ENCODE measurements at regions not wholly inside any gene's neighbourhood (a gene's known extent, or its start where the extent isn't known, plus 50 kb on each side); places are given as distances from the start of the nearest gene placed in this dataset.
A peak's percentile ranks its signal among the peaks of the same experiment; 100 is the strongest.

DNA sequence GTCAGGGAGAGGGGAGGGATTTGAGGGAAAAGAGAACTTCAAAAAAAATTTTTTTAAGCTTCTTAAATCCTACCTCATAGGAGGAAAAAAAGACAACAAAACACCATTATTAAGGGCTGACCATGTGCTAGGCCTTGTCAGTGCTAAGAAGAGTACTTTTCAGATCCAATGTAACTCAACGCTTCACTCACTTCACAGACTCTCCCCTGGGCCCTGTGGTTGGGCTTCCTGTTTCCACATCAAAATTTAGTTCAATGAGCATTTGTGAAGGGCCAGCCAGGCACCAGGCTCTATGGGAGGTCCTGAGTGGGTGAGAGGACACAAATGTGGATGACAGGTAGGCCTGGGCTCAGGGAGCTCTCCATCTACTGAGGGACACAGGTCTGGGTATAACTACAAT is 249.8 kb downstream of the PTEN start (continued):
- TF ChIP-seq, protein P1, sequence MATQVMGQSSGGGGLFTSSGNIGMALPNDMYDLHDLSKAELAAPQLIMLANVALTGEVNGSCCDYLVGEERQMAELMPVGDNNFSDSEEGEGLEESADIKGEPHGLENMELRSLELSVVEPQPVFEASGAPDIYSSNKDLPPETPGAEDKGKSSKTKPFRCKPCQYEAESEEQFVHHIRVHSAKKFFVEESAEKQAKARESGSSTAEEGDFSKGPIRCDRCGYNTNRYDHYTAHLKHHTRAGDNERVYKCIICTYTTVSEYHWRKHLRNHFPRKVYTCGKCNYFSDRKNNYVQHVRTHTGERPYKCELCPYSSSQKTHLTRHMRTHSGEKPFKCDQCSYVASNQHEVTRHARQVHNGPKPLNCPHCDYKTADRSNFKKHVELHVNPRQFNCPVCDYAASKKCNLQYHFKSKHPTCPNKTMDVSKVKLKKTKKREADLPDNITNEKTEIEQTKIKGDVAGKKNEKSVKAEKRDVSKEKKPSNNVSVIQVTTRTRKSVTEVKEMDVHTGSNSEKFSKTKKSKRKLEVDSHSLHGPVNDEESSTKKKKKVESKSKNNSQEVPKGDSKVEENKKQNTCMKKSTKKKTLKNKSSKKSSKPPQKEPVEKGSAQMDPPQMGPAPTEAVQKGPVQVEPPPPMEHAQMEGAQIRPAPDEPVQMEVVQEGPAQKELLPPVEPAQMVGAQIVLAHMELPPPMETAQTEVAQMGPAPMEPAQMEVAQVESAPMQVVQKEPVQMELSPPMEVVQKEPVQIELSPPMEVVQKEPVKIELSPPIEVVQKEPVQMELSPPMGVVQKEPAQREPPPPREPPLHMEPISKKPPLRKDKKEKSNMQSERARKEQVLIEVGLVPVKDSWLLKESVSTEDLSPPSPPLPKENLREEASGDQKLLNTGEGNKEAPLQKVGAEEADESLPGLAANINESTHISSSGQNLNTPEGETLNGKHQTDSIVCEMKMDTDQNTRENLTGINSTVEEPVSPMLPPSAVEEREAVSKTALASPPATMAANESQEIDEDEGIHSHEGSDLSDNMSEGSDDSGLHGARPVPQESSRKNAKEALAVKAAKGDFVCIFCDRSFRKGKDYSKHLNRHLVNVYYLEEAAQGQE (IDR thresholded peaks at IDR 0.05; ENCODE audit: low read depth, low read length) = 0 out of 2 replicates have a peak, but pooled peaks have one; percentile 24
- TF ChIP-seq, protein P2, sequence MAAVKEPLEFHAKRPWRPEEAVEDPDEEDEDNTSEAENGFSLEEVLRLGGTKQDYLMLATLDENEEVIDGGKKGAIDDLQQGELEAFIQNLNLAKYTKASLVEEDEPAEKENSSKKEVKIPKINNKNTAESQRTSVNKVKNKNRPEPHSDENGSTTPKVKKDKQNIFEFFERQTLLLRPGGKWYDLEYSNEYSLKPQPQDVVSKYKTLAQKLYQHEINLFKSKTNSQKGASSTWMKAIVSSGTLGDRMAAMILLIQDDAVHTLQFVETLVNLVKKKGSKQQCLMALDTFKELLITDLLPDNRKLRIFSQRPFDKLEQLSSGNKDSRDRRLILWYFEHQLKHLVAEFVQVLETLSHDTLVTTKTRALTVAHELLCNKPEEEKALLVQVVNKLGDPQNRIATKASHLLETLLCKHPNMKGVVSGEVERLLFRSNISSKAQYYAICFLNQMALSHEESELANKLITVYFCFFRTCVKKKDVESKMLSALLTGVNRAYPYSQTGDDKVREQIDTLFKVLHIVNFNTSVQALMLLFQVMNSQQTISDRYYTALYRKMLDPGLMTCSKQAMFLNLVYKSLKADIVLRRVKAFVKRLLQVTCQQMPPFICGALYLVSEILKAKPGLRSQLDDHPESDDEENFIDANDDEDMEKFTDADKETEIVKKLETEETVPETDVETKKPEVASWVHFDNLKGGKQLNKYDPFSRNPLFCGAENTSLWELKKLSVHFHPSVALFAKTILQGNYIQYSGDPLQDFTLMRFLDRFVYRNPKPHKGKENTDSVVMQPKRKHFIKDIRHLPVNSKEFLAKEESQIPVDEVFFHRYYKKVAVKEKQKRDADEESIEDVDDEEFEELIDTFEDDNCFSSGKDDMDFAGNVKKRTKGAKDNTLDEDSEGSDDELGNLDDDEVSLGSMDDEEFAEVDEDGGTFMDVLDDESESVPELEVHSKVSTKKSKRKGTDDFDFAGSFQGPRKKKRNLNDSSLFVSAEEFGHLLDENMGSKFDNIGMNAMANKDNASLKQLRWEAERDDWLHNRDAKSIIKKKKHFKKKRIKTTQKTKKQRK (IDR thresholded peaks at IDR 0.05; ENCODE audit: low read depth, low read length) = no peak
- TF ChIP-seq, protein P3, sequence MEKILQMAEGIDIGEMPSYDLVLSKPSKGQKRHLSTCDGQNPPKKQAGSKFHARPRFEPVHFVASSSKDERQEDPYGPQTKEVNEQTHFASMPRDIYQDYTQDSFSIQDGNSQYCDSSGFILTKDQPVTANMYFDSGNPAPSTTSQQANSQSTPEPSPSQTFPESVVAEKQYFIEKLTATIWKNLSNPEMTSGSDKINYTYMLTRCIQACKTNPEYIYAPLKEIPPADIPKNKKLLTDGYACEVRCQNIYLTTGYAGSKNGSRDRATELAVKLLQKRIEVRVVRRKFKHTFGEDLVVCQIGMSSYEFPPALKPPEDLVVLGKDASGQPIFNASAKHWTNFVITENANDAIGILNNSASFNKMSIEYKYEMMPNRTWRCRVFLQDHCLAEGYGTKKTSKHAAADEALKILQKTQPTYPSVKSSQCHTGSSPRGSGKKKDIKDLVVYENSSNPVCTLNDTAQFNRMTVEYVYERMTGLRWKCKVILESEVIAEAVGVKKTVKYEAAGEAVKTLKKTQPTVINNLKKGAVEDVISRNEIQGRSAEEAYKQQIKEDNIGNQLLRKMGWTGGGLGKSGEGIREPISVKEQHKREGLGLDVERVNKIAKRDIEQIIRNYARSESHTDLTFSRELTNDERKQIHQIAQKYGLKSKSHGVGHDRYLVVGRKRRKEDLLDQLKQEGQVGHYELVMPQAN (conservative IDR thresholded peaks at IDR 0.05) = no peak
- TF ChIP-seq MEF2B (IDR thresholded peaks at IDR 0.05; ENCODE audit: partially characterized antibody, poor library complexity, severe bottlenecking) (peak; percentile 85), IKZF1 (conservative IDR thresholded peaks at IDR 0.05) (no peak; the same call in 1 of the 2 replicates), MYB (IDR thresholded peaks at IDR 0.05; ENCODE audit: borderline replicate concordance, low read depth, low read length) (no peak), BRCA1 (IDR thresholded peaks at IDR 0.05; ENCODE audit: low read depth, low read length) (no peak), POLR2AphosphoS5 (IDR thresholded peaks at IDR 0.05; ENCODE audit: low read length) (no peak), GATAD2B (conservative IDR thresholded peaks at IDR 0.05; ENCODE audit: low read depth) (no peak), HDGF (IDR thresholded peaks at IDR 0.05) (no peak), FOXK2 (IDR thresholded peaks at IDR 0.05) (no peak), FOS (IDR thresholded peaks at IDR 0.05; ENCODE audit: borderline replicate concordance, extremely low read depth, insufficient read length) (no peak), CBX3 (IDR thresholded peaks at IDR 0.05; ENCODE audit: borderline replicate concordance, low read depth) (no peak)
- TF ChIP-seq, protein P4, sequence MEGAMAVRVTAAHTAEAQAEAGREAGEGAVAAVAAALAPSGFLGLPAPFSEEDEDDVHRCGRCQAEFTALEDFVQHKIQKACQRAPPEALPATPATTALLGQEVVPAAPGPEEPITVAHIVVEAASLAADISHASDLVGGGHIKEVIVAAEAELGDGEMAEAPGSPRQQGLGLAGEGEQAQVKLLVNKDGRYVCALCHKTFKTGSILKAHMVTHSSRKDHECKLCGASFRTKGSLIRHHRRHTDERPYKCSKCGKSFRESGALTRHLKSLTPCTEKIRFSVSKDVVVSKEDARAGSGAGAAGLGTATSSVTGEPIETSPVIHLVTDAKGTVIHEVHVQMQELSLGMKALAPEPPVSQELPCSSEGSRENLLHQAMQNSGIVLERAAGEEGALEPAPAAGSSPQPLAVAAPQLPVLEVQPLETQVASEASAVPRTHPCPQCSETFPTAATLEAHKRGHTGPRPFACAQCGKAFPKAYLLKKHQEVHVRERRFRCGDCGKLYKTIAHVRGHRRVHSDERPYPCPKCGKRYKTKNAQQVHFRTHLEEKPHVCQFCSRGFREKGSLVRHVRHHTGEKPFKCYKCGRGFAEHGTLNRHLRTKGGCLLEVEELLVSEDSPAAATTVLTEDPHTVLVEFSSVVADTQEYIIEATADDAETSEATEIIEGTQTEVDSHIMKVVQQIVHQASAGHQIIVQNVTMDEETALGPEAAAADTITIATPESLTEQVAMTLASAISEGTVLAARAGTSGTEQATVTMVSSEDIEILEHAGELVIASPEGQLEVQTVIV (IDR thresholded peaks at IDR 0.05; ENCODE audit: borderline replicate concordance, partially characterized antibody) = no peak
- TF ChIP-seq, protein P5, sequence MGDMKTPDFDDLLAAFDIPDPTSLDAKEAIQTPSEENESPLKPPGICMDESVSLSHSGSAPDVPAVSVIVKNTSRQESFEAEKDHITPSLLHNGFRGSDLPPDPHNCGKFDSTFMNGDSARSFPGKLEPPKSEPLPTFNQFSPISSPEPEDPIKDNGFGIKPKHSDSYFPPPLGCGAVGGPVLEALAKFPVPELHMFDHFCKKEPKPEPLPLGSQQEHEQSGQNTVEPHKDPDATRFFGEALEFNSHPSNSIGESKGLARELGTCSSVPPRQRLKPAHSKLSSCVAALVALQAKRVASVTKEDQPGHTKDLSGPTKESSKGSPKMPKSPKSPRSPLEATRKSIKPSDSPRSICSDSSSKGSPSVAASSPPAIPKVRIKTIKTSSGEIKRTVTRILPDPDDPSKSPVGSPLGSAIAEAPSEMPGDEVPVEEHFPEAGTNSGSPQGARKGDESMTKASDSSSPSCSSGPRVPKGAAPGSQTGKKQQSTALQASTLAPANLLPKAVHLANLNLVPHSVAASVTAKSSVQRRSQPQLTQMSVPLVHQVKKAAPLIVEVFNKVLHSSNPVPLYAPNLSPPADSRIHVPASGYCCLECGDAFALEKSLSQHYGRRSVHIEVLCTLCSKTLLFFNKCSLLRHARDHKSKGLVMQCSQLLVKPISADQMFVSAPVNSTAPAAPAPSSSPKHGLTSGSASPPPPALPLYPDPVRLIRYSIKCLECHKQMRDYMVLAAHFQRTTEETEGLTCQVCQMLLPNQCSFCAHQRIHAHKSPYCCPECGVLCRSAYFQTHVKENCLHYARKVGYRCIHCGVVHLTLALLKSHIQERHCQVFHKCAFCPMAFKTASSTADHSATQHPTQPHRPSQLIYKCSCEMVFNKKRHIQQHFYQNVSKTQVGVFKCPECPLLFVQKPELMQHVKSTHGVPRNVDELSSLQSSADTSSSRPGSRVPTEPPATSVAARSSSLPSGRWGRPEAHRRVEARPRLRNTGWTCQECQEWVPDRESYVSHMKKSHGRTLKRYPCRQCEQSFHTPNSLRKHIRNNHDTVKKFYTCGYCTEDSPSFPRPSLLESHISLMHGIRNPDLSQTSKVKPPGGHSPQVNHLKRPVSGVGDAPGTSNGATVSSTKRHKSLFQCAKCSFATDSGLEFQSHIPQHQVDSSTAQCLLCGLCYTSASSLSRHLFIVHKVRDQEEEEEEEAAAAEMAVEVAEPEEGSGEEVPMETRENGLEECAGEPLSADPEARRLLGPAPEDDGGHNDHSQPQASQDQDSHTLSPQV (IDR thresholded peaks at IDR 0.05) = no peak

Data from GM12878 (cell line).